HL-60 (cell line): ENCODE measurements at regions not wholly inside any gene's neighbourhood (a gene's known extent, or its start where the extent isn't known, plus 50 kb on each side); places are given as distances from the start of the nearest gene placed in this dataset.

ENCODE experiments used
- DNase-seq, 2 experiments: peaks; one replicate each; pipeline ENCODE4 v3.0.0-alpha.2; 2010 to 2020; ENCODE audit warnings: low read depth in 1 of 2, low spot score in 1 of 2
- H3K27ac ChIP-seq: fragments of 250-450 bp; sonication (Bioruptor Pico); replicated peaks from 2 replicates; pipeline ENCODE4 v1.5.1; 2020; ENCODE audit warnings: mild to moderate bottlenecking, moderate library complexity
- H3K27me3 ChIP-seq: fragments of 250-450 bp; sonication (Bioruptor Pico); 2 replicates; pipeline ENCODE4 v1.5.1; 2021; ENCODE audit warnings: mild to moderate bottlenecking, moderate library complexity; ENCODE audit not compliant: insufficient read depth, poor library complexity, severe bottlenecking
- H3K4me3 ChIP-seq: replicated peaks from 2 replicates; pipeline ENCODE4 v1.5.1; 2011; ENCODE audit warnings: mild to moderate bottlenecking, control low read depth, low read length; ENCODE audit not compliant: insufficient read depth
- CTCF ChIP-seq: IDR thresholded peaks from one replicate; pipeline ENCODE4 v1.5.1; 2011; ENCODE audit warnings: low read length, control low read depth, inconsistent platforms; ENCODE audit not compliant: insufficient read depth
- GABPA ChIP-seq: IDR thresholded peaks from 2 replicates; pipeline ENCODE4 v1.6.1; 2012; ENCODE audit warnings: low read depth
- POLR2AphosphoS5 ChIP-seq: IDR thresholded peaks from 2 replicates; pipeline ENCODE4 v1.6.1; 2012; ENCODE audit warnings: low read depth
- REST ChIP-seq: IDR thresholded peaks from 2 replicates; pipeline ENCODE4 v1.6.1; 2012; ENCODE audit warnings: low read depth; ENCODE audit not compliant: insufficient replicate concordance
- SPI1 ChIP-seq: IDR thresholded peaks from 2 replicates; pipeline ENCODE4 v1.6.1; 2012; ENCODE audit warnings: low read depth, mild to moderate bottlenecking, borderline replicate concordance

GRCh38 chr2:120798567-120799247, 63.0 kb downstream of the GLI2 start:
- Histone ChIP-seq H3K4me3 (no peak overlapping the region), H3K27ac (no peak overlapping the region), H3K27me3 (no peaks in the 10 kb centered on the region)
- TF ChIP-seq SPI1 (no peak), GABPA (no peak), POLR2AphosphoS5 (no peak), CTCF (no peak), REST (no peak)
- DNase-seq, result no peak

- TF ChIP-seq CTCF, result no peak
- TF ChIP-seq SPI1, result no peak
- no peak for TF ChIP-seq GABPA
- TF ChIP-seq POLR2AphosphoS5, result no peak
- TF ChIP-seq REST, result no peak
- no peak for DNase-seq
- Histone ChIP-seq H3K27me3 (no peaks in the 10 kb centered on the region), H3K4me3 (no peak overlapping the region), H3K27ac (no peak overlapping the region)
Observed at GRCh38 chr2:120802158-120802557, 66.5 kb downstream of the GLI2 start.

GRCh38 chr2:120802867-120803484, 67.3 kb downstream of the GLI2 start:
- TF ChIP-seq SPI1, result no peak
- no peak for TF ChIP-seq CTCF
- no peak for TF ChIP-seq GABPA
- no peak for TF ChIP-seq REST
- TF ChIP-seq POLR2AphosphoS5, result no peak
- Histone ChIP-seq H3K27ac (no peak overlapping the region), H3K27me3 (no peaks in the 10 kb centered on the region), H3K4me3 (no peak overlapping the region)
- no peak for DNase-seq
